ENCODE measurements at regions not wholly inside any gene's neighbourhood (a gene's known extent, or its start where the extent isn't known, plus 50 kb on each side); places are given as distances from the start of the nearest gene placed in this dataset.
A peak's percentile ranks its signal among the peaks of the same experiment; 100 is the strongest.

DNA sequence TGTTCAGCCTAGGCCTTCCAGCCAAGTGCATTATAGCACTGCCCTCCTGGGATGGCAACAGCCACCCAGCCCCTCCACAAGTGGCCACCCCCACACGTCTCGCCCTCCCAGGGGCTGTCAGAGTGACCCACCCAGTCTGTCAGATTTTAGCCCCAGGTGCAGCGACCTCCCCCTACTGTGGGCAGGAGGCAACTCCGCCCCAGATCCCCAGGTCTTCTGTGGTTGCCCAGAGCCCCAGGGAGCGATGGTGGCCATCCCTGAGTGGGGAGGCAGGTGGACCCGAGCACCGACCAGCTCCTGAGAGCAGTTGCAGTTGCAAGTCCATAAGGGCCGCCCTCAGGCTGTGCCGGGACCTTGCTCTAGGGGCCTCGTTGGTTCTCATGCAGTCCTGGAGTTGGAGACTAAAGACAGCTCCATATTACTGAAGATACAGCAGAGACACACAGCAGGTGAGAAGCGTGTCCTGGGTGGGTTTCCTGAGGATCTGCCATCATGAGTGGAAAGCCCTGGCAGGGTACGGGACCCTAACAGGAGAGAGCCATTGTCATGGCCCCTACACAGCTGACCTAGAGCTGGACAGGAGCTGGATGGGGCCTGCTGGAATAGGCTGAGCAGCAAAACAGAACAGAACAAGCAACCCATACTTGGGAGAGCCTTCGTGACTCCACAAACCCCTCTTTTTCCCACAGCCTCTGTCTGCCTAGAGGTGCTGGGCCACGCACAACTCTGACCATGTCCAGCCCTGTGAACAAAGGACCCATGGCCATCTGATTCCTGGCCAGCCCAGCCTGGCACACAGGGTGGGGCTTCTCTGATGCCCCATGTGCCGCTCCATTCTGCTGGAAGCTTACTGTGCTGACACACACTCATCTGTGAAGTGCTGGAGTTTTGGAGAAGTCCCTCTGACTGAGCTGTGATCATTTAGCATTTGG, 110.3 kb upstream of the ALDH1A3 start:
- Histone ChIP-seq H3K4me1 (replicated peaks in 1 of 4; ENCODE audit: control insufficient read depth in 3 of 4, insufficient read depth in 4 of 4, low read length in 3 of 4) (peaks cover 0 to 7% (median 1%) of the 10 kb centered on the region in 4 experiments; a peak in 4 of 7 replicates), H3K4me2 (ENCODE audit: insufficient read depth in 1 of 2, low read depth in 2 of 2, low read length in 2 of 2) (no peak overlapping the region), H2BK120ac (replicated peaks; ENCODE audit: low read depth, low read length) (no peak overlapping the region), H4K5ac (ENCODE audit: insufficient read length, low read depth, low read length) (no peak overlapping the region), H3K79me1 (ENCODE audit: low read depth, low read length) (no peaks in the 10 kb centered on the region), H3K23me2 (ENCODE audit: low read depth, low read length) (no peaks in the 10 kb centered on the region), H3K36me3 (ENCODE audit: control insufficient read depth in 2 of 4, insufficient read depth in 4 of 4, low read length in 3 of 4) (no peaks in the 10 kb centered on the region), H3K9ac (replicated peaks in 1 of 4; ENCODE audit: extremely low read depth in 1 of 4, low read depth in 3 of 4, low read length in 3 of 4) (no peak overlapping the region), H4K91ac (replicated peaks; ENCODE audit: insufficient read length, low read length) (no peak overlapping the region), H3K4ac (replicated peaks; ENCODE audit: insufficient read length, low read depth, low read length) (no peak overlapping the region), H2BK20ac (ENCODE audit: low read length) (no peak overlapping the region), H3K56ac (replicated peaks; ENCODE audit: insufficient read length, low read depth, low read length) (no peak overlapping the region), H3K23ac (ENCODE audit: insufficient read length) (no peak overlapping the region), H3K4me3 (ENCODE audit: extremely low read depth in 1 of 4, insufficient read depth in 2 of 4, low read depth in 3 of 4, low read length in 4 of 4) (no peak overlapping the region), H2BK5ac (ENCODE audit: low read depth, low read length) (no peak overlapping the region), H2AK5ac (ENCODE audit: low read depth, low read length) (no peak overlapping the region), H3K79me2 (ENCODE audit: control insufficient read depth in 1 of 2, insufficient read depth in 2 of 2, low read length in 2 of 2) (no peaks in the 10 kb centered on the region), H3K27me3 (replicated peaks in 1 of 4; ENCODE audit: control insufficient read depth in 3 of 4, extremely low read depth in 1 of 4, insufficient read depth in 3 of 4, low read length in 3 of 4) (no peaks in the 10 kb centered on the region), H4K20me1 (replicated peaks in 1 of 2; ENCODE audit: control insufficient read depth in 1 of 2, insufficient read depth in 2 of 2, low read length in 2 of 2) (no peaks in the 10 kb centered on the region), H2AFZ (ENCODE audit: low read length) (no peak overlapping the region), H3K27ac (ENCODE audit: low read depth, low read length) (no peak overlapping the region), H3K14ac (ENCODE audit: insufficient read length) (no peak overlapping the region), H3K9me3 (ENCODE audit: insufficient read depth in 2 of 2, low read depth in 1 of 2, low read length in 1 of 2) (no peaks in the 10 kb centered on the region; a peak in 1 of 4 replicates), H2BK15ac (ENCODE audit: low read length) (no peak overlapping the region), H4K8ac (ENCODE audit: extremely low read depth, insufficient read depth, low read length) (no peak overlapping the region), H2BK12ac (ENCODE audit: low read depth, low read length) (0 out of 2 replicates have a peak overlapping the region, but pooled peaks have one; percentile 60), H3K18ac (ENCODE audit: extremely low read depth, low read length) (no peak overlapping the region)
- WGBS, 2 experiments (ENCODE audit: extremely low coverage in 1 of 2, insufficient coverage in 1 of 2, insufficient read length in 1 of 2, insufficient replicate concordance in 2 of 2, low coverage in 1 of 2, low lambda C conversion rate in 2 of 2, missing lambda C conversion rate in 1 of 2), result 86% methylated on average over 15 of the region's 15 CpGs; no CpG with 5 or more reads in 1 of the 2 experiments
- TF ChIP-seq POLR2AphosphoS5 (IDR thresholded peaks at IDR 0.05; ENCODE audit: low read depth, low read length), result no peak
- no peak for TF ChIP-seq KDM5A (IDR thresholded peaks at IDR 0.05; ENCODE audit: low read length)
- TF ChIP-seq CHD2 (IDR thresholded peaks at IDR 0.05; ENCODE audit: low read length), result no peak
- FAIRE-seq (no peak), DNase-seq (ENCODE audit: low read depth in 1 of 2, low spot score in 2 of 2) (no peak)
- ChIA-PET CTCF (ENCODE audit: partially characterized antibody) (interaction anchor here (0.6 to 2.4 kb wide), 4 partner anchors 98 to 111 kb away, joined by 3 to 12 read pairs (median 4); no protein-coding TSS in a partner anchor), POLR2A (ENCODE audit: partially characterized antibody) (no interaction called here)

All from H1 (cell line).